ENCODE measurements at regions not wholly inside any gene's neighbourhood (a gene's known extent, or its start where the extent isn't known, plus 50 kb on each side); places are given as distances from the start of the nearest gene placed in this dataset.

- H4K20me1 ChIP-seq (ENCODE audit: insufficient read depth, low read length): no peaks in the 10 kb centered on the region
- Mint-ChIP-seq H3K27me3 (ENCODE audit: low read depth, unreplicated experiment) (no peaks in the 10 kb centered on the region), H3K4me3 (ENCODE audit: unreplicated experiment) (no peak overlapping the region), H3K4me1 (ENCODE audit: low read depth, unreplicated experiment) (no peaks in the 10 kb centered on the region), H3K36me3 (ENCODE audit: low read depth, unreplicated experiment) (no peaks in the 10 kb centered on the region), H3K9me3 (ENCODE audit: unreplicated experiment) (no peaks in the 10 kb centered on the region), H3K27ac (ENCODE audit: unreplicated experiment) (no peak overlapping the region)
- H3K4me1 ChIP-seq (ENCODE audit: insufficient read depth, low read length): no peaks in the 10 kb centered on the region
- H3K9me3 ChIP-seq (ENCODE audit: insufficient read depth, low read depth, low read length): no peaks in the 10 kb centered on the region
- no peaks in the 10 kb centered on the region for H3K36me3 ChIP-seq (ENCODE audit: insufficient read depth, low read length)
- H3K27me3 ChIP-seq (ENCODE audit: insufficient read depth, low read length): no peaks in the 10 kb centered on the region
- H3K79me2 ChIP-seq (ENCODE audit: insufficient read depth, low read length): no peaks in the 10 kb centered on the region
- no peak for FAIRE-seq
- no peak overlapping the region for H3K4me3 ChIP-seq (ENCODE audit: insufficient read depth, low read depth, low read length)
- no peak overlapping the region for H2AFZ ChIP-seq (ENCODE audit: low read depth, low read length)
- no peak overlapping the region for H3K27ac ChIP-seq (ENCODE audit: low read depth, low read length)
- no peak for DNase-seq (ENCODE audit: low read depth)
- H3K4me2 ChIP-seq (ENCODE audit: low read length): no peak overlapping the region
- TF ChIP-seq EZH2 (IDR thresholded peaks at IDR 0.05; ENCODE audit: insufficient read depth, low read length): no peak
- no peak overlapping the region for H3K9ac ChIP-seq (ENCODE audit: low read length)
Measured at GRCh38 chr2:155690785-155691184, 641.7 kb downstream of the NR4A2 start.

- Histone ChIP-seq H3K79me2 (ENCODE audit: insufficient read depth, low read length) (no peaks in the 10 kb centered on the region), H3K4me1 (ENCODE audit: insufficient read depth, low read length) (no peaks in the 10 kb centered on the region), H3K9ac (ENCODE audit: low read length) (no peak overlapping the region), H3K27ac (ENCODE audit: low read depth, low read length) (no peak overlapping the region), H2AFZ (ENCODE audit: low read depth, low read length) (no peak overlapping the region), H3K4me3 (ENCODE audit: insufficient read depth, low read depth, low read length) (no peak overlapping the region), H4K20me1 (ENCODE audit: insufficient read depth, low read length) (no peaks in the 10 kb centered on the region), H3K27me3 (ENCODE audit: insufficient read depth, low read length) (no peaks in the 10 kb centered on the region), H3K36me3 (ENCODE audit: insufficient read depth, low read length) (no peaks in the 10 kb centered on the region), H3K9me3 (ENCODE audit: insufficient read depth, low read depth, low read length) (no peaks in the 10 kb centered on the region), H3K4me2 (ENCODE audit: low read length) (no peak overlapping the region)
- FAIRE-seq (no peak), DNase-seq (ENCODE audit: low read depth) (no peak)
- H3K36me3 Mint-ChIP-seq (ENCODE audit: low read depth, unreplicated experiment): no peaks in the 10 kb centered on the region
- no peaks in the 10 kb centered on the region for H3K4me1 Mint-ChIP-seq (ENCODE audit: low read depth, unreplicated experiment)
- no peak overlapping the region for H3K27ac Mint-ChIP-seq (ENCODE audit: unreplicated experiment)
- no peak overlapping the region for H3K4me3 Mint-ChIP-seq (ENCODE audit: unreplicated experiment)
- TF ChIP-seq CTCF (IDR thresholded peaks at IDR 0.05; ENCODE audit: insufficient read depth, low read depth, low read length) (no peak), EZH2 (IDR thresholded peaks at IDR 0.05; ENCODE audit: insufficient read depth, low read length) (no peak)
- H3K9me3 Mint-ChIP-seq (ENCODE audit: unreplicated experiment): no peaks in the 10 kb centered on the region
- no peaks in the 10 kb centered on the region for H3K27me3 Mint-ChIP-seq (ENCODE audit: low read depth, unreplicated experiment)
Measured at GRCh38 chr2:155689791-155690190, 642.7 kb downstream of the NR4A2 start.

GRCh38 chr2:155687181-155687580, 645.3 kb downstream of the NR4A2 start:
- FAIRE-seq: no peak
- H3K27me3 Mint-ChIP-seq (ENCODE audit: low read depth, unreplicated experiment): no peaks in the 10 kb centered on the region

More at GRCh38 chr2:155687181-155687580, 645.3 kb downstream of the NR4A2 start:
- no peaks in the 10 kb centered on the region for H3K36me3 Mint-ChIP-seq (ENCODE audit: low read depth, unreplicated experiment)
- no peaks in the 10 kb centered on the region for H3K9me3 Mint-ChIP-seq (ENCODE audit: unreplicated experiment)
- Histone ChIP-seq H3K9ac (ENCODE audit: low read length) (no peak overlapping the region), H3K27ac (ENCODE audit: low read depth, low read length) (no peak overlapping the region), H3K4me3 (ENCODE audit: insufficient read depth, low read depth, low read length) (no peak overlapping the region), H3K79me2 (ENCODE audit: insufficient read depth, low read length) (no peaks in the 10 kb centered on the region), H3K9me3 (ENCODE audit: insufficient read depth, low read depth, low read length) (no peaks in the 10 kb centered on the region), H2AFZ (ENCODE audit: low read depth, low read length) (no peak overlapping the region), H3K36me3 (ENCODE audit: insufficient read depth, low read length) (no peaks in the 10 kb centered on the region), H4K20me1 (ENCODE audit: insufficient read depth, low read length) (no peaks in the 10 kb centered on the region), H3K4me2 (ENCODE audit: low read length) (no peak overlapping the region), H3K4me1 (ENCODE audit: insufficient read depth, low read length) (no peaks in the 10 kb centered on the region), H3K27me3 (ENCODE audit: insufficient read depth, low read length) (no peaks in the 10 kb centered on the region)
- H3K4me1 Mint-ChIP-seq (ENCODE audit: low read depth, unreplicated experiment): no peaks in the 10 kb centered on the region
- H3K27ac Mint-ChIP-seq (ENCODE audit: unreplicated experiment): no peak overlapping the region
- no peak overlapping the region for H3K4me3 Mint-ChIP-seq (ENCODE audit: unreplicated experiment)
- no peak for DNase-seq (ENCODE audit: low read depth)
- no peak for TF ChIP-seq CTCF (IDR thresholded peaks at IDR 0.05; ENCODE audit: insufficient read depth, low read depth, low read length)
- TF ChIP-seq EZH2 (IDR thresholded peaks at IDR 0.05; ENCODE audit: insufficient read depth, low read length): no peak

All from astrocyte (in vitro differentiated cells and primary cell).